ENCODE measurements at regions not wholly inside any gene's neighbourhood (a gene's known extent, or its start where the extent isn't known, plus 50 kb on each side); places are given as distances from the start of the nearest gene placed in this dataset.
"Not testable (repeated sequence)": the region's sequence is repeated elsewhere in the genome, so short reads cannot be mapped to it uniquely, and the experiment has no call there.

DNA sequence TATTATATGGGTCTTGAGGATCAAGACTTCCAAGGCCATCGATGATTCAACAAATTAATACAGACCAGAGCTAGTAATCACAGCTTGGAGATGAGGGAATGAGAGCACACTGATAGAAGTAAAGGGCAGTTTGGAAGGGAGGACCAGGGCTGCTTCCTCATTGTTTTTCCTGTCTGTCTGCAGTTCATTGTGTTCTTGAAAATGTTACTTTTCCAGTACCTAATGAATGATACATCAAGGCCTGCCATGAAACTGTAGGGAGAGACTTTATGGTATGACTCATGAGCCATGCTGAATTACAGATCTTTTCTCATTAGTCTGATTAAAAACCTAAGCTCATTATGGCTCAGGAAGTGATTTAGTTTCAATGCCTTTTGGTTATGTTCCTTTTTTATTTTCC lies 855.6 kb downstream of the KCNA4 start:
- DNase-seq (ENCODE audit: low spot score): no peak

DNA sequence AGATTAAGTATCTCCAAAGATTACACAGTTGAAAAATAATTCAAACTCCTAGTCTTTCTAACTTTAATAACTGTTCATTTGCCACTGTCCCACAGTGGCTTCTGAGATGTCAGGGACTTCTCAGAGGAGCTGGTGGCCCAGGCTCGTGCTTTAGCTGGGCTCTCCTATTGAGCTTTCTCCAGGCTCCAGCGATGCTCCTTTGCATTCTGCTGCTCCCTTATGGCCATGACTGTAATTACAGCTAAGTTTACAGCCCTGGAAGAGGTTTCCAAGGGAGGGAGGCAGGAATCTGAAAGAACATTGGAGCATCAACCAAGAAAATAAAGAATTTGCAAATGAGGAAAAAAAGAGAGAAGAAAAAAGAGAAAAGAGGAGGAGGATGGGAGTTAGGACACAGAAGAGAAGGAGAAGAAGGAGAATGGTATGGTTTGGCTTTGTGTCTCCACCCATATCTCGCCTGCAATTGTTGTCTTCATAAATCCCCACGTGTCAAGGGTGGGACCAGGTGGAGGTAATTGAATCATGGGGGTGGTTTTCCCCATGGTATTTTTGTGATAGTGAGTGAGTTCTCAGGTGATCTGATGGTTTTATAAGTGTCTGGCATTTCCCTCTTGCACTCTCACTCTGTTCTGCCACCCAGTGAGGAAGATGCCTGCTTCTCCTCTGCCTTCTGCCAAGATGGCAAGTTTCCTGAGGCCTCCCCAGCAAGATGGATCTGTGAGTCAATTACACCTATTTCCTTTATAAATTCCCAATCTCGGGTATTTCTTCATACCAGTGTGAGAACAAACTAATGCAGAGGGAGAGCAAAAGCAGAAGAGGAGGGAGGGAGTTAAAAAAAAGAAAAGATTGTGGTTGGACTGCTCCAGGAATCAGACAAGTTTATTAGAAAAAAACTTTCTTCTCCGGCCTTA lies 857.0 kb downstream of the KCNA4 start:
- peak; percentile 11 for DNase-seq (ENCODE audit: low spot score)

DNA sequence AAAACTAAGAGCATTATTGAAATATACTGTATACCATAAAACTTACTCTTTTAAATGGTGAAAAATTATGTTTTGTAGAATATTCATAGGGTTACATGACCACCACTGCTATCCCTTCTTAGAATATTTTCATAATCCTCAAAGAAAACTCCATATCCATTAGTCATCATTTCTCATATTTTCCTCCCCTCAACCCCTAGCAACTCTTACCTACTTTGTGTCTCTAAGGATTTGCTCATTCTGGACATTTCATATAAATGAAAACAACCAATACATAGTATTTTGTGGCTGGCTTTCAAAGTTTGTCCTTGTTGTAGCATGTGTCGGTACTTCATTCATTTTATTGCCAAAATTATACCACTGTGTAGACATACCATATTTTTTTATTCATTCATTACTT lies 863.8 kb downstream of the KCNA4 start:
- DNase-seq (ENCODE audit: low spot score): no peak

GRCh38 chr11:29142573-29142972 lies 874.3 kb downstream of the KCNA4 start:
- not testable (repeated sequence) for DNase-seq (ENCODE audit: low spot score)

- no peak for DNase-seq (ENCODE audit: low spot score)
Measured at GRCh38 chr11:29135504-29135903, 881.3 kb downstream of the KCNA4 start.

DNA sequence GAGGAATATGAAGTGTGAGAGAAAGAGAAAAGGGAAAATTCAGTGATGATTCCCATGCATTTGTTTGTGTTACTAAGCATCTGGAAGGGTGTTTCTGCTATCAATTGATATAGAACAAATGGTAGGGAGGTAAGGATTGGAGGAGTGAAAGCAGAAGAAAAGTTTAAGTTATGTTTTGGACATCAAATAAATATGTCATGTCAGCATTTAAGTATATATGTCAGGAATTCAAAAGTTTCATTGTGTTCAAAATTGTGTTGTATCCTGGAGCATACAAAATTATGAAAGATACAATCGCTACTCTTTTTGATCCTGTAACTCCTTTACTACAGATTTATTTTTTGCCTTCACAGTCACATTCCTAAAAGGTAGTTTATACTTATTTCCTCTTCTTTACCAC lies 885.8 kb downstream of the KCNA4 start:
- DNase-seq (ENCODE audit: low spot score): no peak

DNA sequence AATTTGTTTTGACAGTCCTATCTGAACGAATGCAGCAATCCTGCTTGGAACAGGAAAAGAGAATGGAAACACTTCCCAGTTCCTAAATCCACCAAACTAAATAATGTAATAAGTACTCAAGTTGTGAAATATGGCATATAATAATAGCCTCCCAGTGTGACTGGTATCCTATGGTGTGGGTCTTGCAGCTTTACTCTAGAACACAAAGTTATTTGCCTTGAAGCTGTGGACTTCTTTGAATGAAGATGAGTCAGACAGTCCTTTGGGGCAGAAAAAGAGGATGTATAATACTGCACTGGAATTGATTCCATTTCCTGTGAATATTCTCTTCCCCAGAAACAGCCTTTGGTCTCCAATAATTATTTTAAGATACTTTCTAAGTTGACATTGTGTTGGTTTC lies 887.0 kb downstream of the KCNA4 start:
- DNase-seq (ENCODE audit: low spot score): no peak

DNA sequence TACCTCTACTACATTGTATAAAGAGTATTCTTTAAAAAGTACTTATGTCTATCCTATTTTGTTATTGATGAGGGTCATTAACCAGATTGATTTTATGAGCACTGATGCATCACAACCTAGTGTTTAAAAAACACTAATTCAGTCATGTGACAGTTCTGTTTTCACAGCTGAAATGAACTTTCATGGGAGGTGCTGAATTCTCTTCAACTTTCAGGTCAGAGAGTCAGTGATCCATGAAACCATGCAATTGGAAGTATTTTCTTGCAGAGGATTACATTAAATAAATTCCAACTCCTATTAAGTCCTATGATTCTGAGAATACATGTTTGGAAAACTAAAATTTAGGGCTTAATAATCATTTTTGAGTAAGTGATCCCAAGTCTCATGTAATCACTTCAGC lies 889.4 kb downstream of the KCNA4 start:
- no peak for DNase-seq (ENCODE audit: low spot score)

DNA sequence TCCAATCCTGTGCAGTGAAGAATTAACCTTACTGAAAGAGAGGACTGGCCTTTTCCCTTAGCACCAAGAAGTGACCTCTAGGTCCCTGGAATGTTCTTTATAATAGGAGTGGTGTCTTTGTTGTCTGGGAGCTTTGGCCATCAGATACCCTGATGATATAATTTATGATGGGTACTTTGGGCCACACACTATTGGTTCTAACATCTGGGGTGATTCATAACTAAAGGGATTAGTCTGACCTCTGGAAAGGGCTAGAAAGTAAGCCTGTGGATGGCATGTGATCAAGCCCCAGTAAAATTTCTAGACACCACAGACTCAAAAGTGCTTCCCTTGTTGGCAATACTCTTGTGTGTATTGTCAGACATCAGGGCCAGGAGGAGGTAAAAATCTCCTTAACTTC lies 891.2 kb downstream of the KCNA4 start:
- no peak for DNase-seq (ENCODE audit: low spot score)

DNA sequence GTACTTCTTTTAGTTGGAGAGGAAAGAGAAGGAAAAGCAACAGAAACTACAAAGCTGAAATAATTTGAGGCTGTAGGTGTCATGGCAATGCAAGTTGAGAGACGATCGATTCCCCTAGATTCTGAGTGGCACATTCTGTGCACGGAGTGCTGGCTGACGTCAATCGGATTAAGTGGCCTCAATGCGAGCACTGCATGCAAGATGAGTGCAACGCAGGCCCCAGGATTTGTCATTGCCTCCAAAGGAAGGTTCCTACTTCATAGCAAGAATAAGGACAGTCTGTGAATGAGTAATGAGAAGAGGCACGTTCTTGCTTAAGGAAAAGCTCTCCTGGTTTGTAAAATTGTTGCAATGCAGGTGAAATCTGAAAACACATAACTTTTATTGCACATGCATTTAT lies 892.4 kb downstream of the KCNA4 start:
- no peak for DNase-seq (ENCODE audit: low spot score)

DNA sequence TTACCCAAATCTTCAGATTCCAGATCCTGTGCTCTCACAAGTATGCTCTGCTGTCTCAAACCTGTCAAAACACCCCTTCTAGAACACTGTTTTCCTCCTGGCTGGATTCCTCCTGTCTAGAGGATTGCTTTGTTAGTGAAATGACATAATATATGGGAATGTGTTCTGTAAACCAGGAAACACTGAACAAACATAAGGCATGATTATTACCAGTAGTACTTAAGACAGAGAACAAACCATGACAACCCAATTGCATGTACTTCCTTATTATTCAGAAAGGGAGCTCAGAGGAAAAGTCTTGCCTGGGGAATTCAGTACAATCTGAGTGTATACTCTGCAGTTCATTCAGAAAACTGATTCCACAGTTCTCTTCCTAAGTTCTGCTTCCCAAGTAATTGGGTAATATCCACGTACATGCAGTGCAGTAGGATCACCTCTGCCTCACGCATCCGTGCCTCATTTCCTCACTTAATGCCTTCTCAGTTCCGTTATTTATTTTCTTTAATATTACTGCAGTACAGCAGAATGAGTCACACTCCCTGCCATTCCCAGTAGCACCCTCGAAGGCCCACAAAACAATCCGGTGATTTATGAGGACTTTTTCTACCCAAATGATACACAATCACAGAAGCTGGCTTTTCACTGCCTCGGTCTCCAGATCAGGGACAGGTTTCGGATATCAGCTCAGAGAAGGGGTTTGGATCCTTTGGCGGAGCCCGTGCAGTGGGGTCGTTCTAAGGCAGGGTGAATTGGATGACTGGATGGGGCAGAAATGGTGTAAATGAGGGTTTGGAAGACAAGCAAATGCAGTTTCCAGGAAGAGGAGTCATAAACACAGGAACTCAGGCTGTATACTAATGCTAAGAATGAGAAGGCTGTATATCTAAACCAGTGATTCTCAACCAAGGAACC lies 896.9 kb downstream of the KCNA4 start:
- DNase-seq (ENCODE audit: low spot score): no peak

GRCh38 chr11:29119116-29119515 lies 897.7 kb downstream of the KCNA4 start:
- DNase-seq (ENCODE audit: low spot score): no peak

- no peak for DNase-seq (ENCODE audit: low spot score)
Measured at GRCh38 chr11:29100967-29101366, 915.9 kb downstream of the KCNA4 start.

DNA sequence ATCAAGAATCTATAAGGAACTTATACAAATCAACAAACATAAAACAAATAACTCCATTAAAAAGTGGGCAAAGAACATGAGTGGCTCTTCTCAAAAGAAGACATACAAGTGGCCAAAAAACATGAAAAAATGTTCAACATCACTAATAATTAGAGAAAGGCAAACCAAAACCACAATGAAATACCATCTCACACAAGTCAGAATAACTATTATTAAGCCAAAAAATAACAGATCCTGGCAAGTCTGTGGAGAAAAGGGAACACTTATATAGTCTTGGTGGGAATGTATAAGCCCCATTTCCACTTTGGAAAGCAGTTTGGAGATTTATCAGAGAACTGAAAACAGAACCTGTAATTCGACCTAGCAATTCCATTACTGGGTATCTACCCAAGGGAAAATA lies 921.0 kb downstream of the KCNA4 start:
- DNase-seq (ENCODE audit: low spot score): no peak

- DNase-seq (ENCODE audit: low spot score): no peak
Measured at GRCh38 chr11:29093416-29094120, 923.3 kb downstream of the KCNA4 start.

DNA sequence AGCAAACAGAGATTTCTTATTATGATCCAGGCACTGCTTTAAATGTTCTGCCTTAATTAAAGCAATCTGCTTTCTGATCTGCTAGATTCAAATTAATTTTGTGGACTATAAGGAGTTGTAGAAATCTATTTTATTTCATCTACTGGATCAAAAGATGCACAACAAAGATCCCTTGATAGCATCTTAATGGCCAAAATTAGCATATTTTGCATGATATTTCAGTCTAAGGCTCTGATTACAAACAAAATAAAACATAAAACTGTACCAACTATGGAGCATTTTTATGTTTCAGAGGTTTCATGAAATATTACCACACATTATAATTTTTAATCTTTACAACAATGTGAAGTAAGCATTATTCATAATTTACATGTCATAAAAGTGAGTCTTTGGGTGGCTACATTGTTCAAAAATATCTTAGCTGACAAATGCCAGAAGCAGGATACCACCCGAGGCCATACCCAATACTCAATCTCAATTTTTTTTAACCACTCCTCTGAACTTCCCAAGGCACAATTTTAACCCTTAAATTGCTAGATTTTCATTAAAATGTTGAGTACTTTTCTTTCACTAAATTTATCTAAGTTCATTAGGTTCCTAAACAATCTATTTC lies 929.5 kb downstream of the KCNA4 start:
- no peak for DNase-seq (ENCODE audit: low spot score)

DNA sequence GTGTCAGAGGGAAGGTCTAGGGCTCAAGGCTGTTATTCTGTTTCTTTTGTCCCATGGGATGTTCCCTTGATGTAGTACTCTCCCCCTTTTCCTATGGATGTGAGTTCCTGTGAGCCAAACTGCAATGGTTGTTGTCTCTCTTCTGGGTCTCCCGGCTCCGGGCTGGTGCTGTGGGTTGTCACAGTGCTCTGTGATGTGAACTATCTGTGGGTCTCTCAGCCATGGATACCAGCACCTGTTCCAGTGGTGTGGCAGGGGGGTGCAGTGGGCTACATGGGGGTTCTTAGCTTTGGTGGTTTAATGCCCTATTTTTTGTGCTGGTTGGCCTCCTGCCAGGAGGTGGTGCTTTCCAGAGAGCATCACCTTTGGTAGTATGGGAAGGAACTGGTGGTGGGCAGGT lies 941.1 kb downstream of the KCNA4 start:
- no peak for DNase-seq (ENCODE audit: low spot score)

DNA sequence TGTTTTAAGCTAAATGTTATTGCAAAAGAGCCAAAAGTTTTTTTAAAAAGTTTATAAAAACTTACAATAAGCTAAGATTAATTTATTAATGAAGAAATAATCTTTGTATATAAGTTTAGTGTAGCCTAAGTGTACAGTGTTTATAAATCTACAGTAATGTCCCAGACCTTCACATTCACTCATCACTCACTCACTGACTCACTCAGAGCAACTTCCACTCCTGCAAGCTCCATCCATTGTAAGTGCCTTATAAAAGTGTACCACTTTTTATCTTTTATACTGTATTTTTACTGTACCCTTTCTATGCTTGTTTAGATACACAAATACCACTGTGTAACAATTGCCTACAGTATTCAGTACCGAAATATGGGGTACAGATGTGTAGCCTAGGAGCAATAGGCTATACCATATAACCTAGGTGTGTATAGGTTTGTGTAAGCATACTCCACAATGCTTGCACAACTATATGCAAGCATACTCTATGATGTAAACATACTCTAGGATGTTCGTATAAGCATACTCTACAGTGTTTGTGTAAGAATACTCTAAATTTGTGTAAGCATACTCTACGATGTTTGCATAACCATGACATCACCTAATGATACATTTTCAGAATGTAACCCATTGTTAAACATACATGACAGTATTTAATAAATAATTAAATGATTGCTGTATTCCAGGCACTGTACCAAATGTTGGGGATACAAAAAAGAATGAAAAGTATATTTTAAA lies 953.0 kb downstream of the KCNA4 start:
- DNase-seq (ENCODE audit: low spot score): no peak

GRCh38 chr11:29061452-29061851 lies 953.3 kb downstream of the METTL15 start:
- DNase-seq (ENCODE audit: low spot score): no peak

DNA sequence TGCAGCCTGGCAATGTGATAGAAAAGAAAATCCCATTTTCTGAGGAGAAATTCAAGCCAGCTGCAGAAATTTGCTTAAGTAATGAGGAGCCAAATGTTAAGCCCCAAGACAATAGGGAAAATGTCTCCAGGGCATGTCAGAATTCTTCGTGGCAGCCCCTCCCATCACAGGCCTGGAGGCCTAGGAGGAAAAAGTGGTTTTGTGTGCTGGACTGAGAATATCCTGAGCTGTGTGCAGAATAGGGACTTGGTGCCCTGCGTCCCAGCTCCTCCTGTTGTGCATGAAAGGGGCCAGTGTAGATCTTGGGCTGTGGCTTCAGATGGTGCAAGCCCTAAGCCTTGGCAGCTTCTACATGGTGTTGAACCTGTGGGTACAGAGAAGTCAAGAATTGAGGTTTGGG lies 948.3 kb downstream of the METTL15 start:
- not testable (repeated sequence) for DNase-seq (ENCODE audit: low spot score)

DNA sequence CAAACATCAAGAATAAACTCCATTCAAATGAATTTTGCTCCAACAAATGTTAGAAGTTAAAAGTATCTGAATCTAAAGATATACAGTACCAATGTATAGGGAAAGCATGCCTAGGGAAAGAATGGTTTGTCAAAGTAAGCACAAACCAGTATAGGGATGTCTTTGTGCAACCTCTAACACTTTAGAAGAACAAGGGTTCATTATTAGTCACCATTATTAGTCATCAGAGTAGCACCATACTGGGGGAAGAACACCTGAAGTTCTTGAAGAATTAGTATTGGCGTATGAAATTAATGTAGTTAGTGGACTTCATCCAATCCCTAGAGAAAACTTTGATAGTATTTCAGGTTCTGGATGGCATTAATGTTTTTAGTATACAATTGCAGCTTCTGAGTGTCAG lies 943.7 kb downstream of the METTL15 start:
- no peak for DNase-seq (ENCODE audit: low spot score)
